Mucosa of rectum (tissue), 2 donors: ENCODE measurements at regions not wholly inside any gene's neighbourhood (a gene's known extent, or its start where the extent isn't known, plus 50 kb on each side); places are given as distances from the start of the nearest gene placed in this dataset.

Source experiments
- H3K27ac ChIP-seq, 2 donors: one replicate each; pipeline ENCODE4 v1.7.0; 2013; ENCODE audit warnings: inconsistent platforms in 2 of 2, low read depth in 2 of 2, low read length in 2 of 2
- H3K27me3 ChIP-seq, 2 donors: one replicate each; pipeline ENCODE4 v1.7.0; 2013; ENCODE audit warnings: low read length in 2 of 2; ENCODE audit not compliant: control insufficient read depth in 2 of 2, insufficient read depth in 2 of 2
- H3K36me3 ChIP-seq, 2 donors: one replicate each; pipeline ENCODE4 v1.7.0; 2013; ENCODE audit warnings: low read length in 2 of 2; ENCODE audit not compliant: control insufficient read depth in 2 of 2, insufficient read depth in 2 of 2
- H3K4me1 ChIP-seq, 2 donors: one replicate each; pipeline ENCODE4 v1.7.0; 2013; ENCODE audit warnings: low read length in 2 of 2, mild to moderate bottlenecking in 1 of 2; ENCODE audit not compliant: control insufficient read depth in 2 of 2, insufficient read depth in 2 of 2
- H3K4me3 ChIP-seq, 2 donors: one replicate each; pipeline ENCODE4 v1.7.0; 2013; ENCODE audit warnings: low read length in 2 of 2
- H3K9ac ChIP-seq, 2 donors: one replicate each; pipeline ENCODE4 v1.7.0; 2013; ENCODE audit warnings: low read length in 2 of 2, low read depth in 1 of 2, mild to moderate bottlenecking in 1 of 2
- H3K9me3 ChIP-seq, 2 donors: one replicate each; pipeline ENCODE4 v1.7.0; 2013; ENCODE audit warnings: low read length in 2 of 2; ENCODE audit not compliant: control insufficient read depth in 2 of 2
- donor health status: healthy.
- donor health status: Normal muscosa, but diverticular disease.

GRCh38 chr2:128438091-128438490, 119.4 kb upstream of the HS6ST1 start:
- no peak overlapping the region for H3K4me3 ChIP-seq
- H3K27me3 ChIP-seq: no peaks in the 10 kb centered on the region
- no peak overlapping the region for H3K9ac ChIP-seq
- H3K27ac ChIP-seq: no peak overlapping the region
- H3K4me1 ChIP-seq: peaks cover 0 to 6% of the 10 kb centered on the region in 2 donors
- H3K36me3 ChIP-seq: no peaks in the 10 kb centered on the region
- H3K9me3 ChIP-seq: no peaks in the 10 kb centered on the region

DNA sequence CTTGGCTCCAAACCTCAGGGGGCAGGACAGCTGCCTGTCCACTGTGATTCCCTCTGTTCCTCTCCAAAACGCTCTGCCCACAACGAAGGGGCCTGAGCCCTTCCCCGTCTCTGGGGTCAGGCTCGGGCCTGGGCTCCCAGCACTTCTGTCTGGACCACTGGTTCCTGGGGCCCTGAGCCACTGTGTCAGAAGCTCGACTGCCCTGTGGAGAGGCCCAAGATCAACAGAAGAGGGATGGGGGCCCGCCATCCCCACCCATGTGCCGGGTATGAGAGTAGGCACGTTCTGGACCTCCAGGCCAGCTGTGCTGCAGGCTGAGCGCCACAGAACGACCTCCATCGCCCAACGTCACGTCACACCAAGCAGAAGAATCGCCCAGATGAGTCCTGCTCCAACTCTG, 119.9 kb upstream of the HS6ST1 start:
- Histone ChIP-seq H3K4me1 (peaks cover 0 to 6% of the 10 kb centered on the region in 2 donors), H3K36me3 (no peaks in the 10 kb centered on the region), H3K4me3 (no peak overlapping the region), H3K9ac (no peak overlapping the region), H3K27ac (no peak overlapping the region), H3K9me3 (no peaks in the 10 kb centered on the region), H3K27me3 (no peaks in the 10 kb centered on the region)

DNA sequence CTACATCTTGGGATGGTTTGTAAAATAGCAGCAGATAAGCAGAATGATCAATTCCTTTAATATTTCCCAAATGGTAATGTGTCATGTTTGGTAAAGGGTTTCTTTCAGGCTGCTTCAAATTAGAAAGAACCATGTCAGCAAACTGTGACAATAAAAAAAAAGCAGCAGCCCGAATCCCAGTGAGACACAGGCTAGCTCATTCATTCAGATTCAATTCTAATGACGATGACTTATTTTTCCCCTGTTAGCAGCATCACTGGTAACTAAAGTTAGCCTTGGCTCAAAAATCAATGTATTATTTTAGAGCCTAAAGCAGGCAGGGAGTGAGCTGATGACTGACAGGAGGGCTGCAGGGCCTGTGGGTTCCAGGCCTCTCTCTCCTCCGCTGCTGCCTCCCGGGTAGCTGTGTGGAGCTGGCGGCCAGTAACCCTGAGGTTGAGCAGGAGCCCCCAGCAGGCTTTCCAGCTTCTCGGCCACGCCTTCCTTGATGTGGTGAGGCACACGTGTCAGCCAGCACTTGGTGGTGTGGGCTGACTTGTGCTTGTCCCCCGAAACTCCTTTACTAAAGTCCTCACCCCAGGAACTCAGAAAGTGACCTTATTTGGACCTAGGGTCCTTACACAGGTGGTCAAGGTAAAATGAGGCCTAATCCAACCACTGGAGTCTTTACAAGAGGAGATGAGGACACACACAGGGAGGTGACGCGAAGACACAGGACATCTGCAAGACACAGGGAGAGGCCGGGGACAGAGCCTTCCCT, 120.5 kb upstream of the HS6ST1 start:
- no peak overlapping the region for H3K9ac ChIP-seq
- no peaks in the 10 kb centered on the region for H3K36me3 ChIP-seq
- no peak overlapping the region for H3K27ac ChIP-seq
- H3K27me3 ChIP-seq: no peaks in the 10 kb centered on the region
- peaks cover 0 to 6% of the 10 kb centered on the region in 2 donors for H3K4me1 ChIP-seq
- H3K4me3 ChIP-seq: no peak overlapping the region
- H3K9me3 ChIP-seq: no peaks in the 10 kb centered on the region

GRCh38 chr2:128439791-128440665, 121.4 kb upstream of the HS6ST1 start:
- Histone ChIP-seq H3K27ac (no peak overlapping the region), H3K4me3 (no peak overlapping the region), H3K9ac (no peak overlapping the region), H3K4me1 (peaks cover 0 to 6% of the 10 kb centered on the region in 2 donors), H3K9me3 (no peaks in the 10 kb centered on the region), H3K36me3 (no peaks in the 10 kb centered on the region), H3K27me3 (no peaks in the 10 kb centered on the region)

GRCh38 chr2:128440666-128441340, 122.1 kb upstream of the HS6ST1 start:
- Histone ChIP-seq H3K4me1 (peaks cover 0 to 6% of the 10 kb centered on the region in 2 donors), H3K9ac (no peak overlapping the region), H3K27me3 (no peaks in the 10 kb centered on the region)

DNA sequence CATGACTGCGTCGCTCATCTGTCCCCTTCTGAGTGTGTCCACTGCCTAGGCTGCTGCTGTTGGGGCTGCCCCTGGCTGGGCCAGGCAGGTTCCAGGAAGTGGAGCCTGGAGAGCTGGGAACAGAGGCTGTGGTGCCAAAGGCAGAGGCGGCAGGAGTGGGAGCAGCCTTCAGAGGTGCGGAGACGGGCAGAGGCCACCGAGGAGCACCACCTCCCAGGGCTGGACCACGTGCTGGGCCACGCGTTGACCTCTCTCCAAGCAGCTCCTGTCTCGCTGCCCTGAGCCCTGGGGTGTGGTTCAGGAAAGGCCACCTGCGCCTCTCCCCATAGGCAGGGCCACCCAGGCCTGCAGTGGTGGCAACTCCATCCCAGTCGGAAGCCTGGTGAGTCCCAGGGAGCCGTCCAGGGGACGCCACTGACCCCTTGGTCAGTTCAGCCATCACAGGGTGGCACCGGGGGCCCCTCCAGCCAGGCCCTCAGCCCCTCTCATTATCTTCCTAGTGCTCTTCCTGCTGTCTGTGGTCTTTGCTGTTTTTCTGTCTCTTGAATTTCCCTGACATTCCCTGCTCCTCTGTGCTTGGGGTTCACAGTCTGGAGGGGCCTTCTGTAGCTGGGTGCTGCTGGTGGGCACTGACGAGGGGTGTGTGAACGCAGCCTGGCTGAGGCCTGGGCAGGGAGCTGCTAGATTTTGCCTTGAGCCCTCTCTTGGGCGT, 122.8 kb upstream of the HS6ST1 start:
- Histone ChIP-seq H3K9me3 (no peaks in the 10 kb centered on the region), H3K27ac (no peak overlapping the region), H3K4me3 (no peak overlapping the region), H3K36me3 (no peaks in the 10 kb centered on the region), H3K4me1 (peaks cover 0 to 6% of the 10 kb centered on the region in 2 donors), H3K9ac (no peak overlapping the region), H3K27me3 (no peaks in the 10 kb centered on the region)

More at GRCh38 chr2:128440666-128441340, 122.1 kb upstream of the HS6ST1 start:
- Histone ChIP-seq H3K9me3 (no peaks in the 10 kb centered on the region), H3K27ac (no peak overlapping the region), H3K36me3 (no peaks in the 10 kb centered on the region), H3K4me3 (no peak overlapping the region)

DNA sequence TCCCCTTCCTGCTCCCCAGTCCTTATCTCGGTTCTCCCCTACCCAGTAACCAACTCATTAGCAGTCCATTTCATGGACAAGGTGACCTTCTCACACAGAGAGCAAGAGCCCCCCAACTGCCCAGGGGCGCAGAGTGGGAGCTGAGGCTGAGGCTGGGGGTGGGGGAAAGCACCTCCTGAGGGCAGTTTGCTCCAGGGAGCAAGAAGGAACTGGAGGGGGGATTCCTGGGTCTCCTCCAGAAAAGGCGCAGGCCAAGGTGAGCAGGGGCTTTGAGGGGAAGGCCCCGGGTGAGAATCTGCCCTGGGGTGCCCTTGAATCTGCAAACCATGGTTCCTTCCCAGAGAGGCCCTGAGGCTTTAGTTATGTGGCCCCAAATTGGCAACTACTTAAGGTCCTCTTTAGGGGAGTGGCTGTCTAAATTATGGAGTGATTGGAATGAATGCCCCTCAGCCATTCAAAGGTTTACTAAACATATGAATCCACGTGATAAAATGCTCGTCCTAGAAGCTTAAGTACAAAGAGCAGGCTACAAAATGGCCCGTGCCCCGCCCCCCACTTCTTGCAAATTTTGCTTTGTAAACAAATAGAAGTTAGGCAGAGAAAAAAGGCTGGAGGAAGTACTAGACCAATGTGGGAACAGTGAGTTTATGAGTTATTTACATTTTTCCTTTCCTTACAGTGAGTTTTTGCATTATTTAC, 123.5 kb upstream of the HS6ST1 start:
- no peak overlapping the region for H3K4me3 ChIP-seq
- no peak overlapping the region for H3K9ac ChIP-seq
- peaks cover 0 to 6% of the 10 kb centered on the region in 2 donors for H3K4me1 ChIP-seq
- H3K9me3 ChIP-seq: no peaks in the 10 kb centered on the region
- no peaks in the 10 kb centered on the region for H3K36me3 ChIP-seq
- H3K27ac ChIP-seq: peak overlapping the region in 1 of 2 donors; percentile 9
- no peaks in the 10 kb centered on the region for H3K27me3 ChIP-seq

- Histone ChIP-seq H3K4me3 (no peak overlapping the region), H3K9ac (no peak overlapping the region), H3K27ac (peak overlapping the region in 1 of 2 donors; percentile 9), H3K27me3 (no peaks in the 10 kb centered on the region), H3K36me3 (no peaks in the 10 kb centered on the region), H3K9me3 (no peaks in the 10 kb centered on the region), H3K4me1 (peaks cover 0 to 6% of the 10 kb centered on the region in 2 donors)
Measured at GRCh38 chr2:128442891-128443302, 124.2 kb upstream of the HS6ST1 start.

- no peak overlapping the region for H3K27ac ChIP-seq
Measured at GRCh38 chr2:128444121-128444771, 125.6 kb upstream of the HS6ST1 start.

More at GRCh38 chr2:128444121-128444771, 125.6 kb upstream of the HS6ST1 start:
- no peaks in the 10 kb centered on the region for H3K27me3 ChIP-seq
- H3K4me3 ChIP-seq: no peak overlapping the region
- H3K4me1 ChIP-seq: peaks cover 0 to 6% of the 10 kb centered on the region in 2 donors
- no peaks in the 10 kb centered on the region for H3K36me3 ChIP-seq
- no peak overlapping the region for H3K9ac ChIP-seq
- H3K9me3 ChIP-seq: no peaks in the 10 kb centered on the region
